HL-60 (cell line): ENCODE measurements at regions not wholly inside any gene's neighbourhood (a gene's known extent, or its start where the extent isn't known, plus 50 kb on each side); places are given as distances from the start of the nearest gene placed in this dataset.
"Not testable (repeated sequence)": the region's sequence is repeated elsewhere in the genome, so short reads cannot be mapped to it uniquely, and the experiment has no call there.

Experiments used
- DNase-seq, 2 experiments: peaks; one replicate each; pipeline ENCODE4 v3.0.0-alpha.2; 2010 to 2020; ENCODE audit warnings: low read depth in 1 of 2, low spot score in 1 of 2
- H3K27ac ChIP-seq: fragments of 250-450 bp; sonication (Bioruptor Pico); replicated peaks from 2 replicates; pipeline ENCODE4 v1.5.1; 2020; ENCODE audit warnings: mild to moderate bottlenecking, moderate library complexity
- H3K27me3 ChIP-seq: fragments of 250-450 bp; sonication (Bioruptor Pico); 2 replicates; pipeline ENCODE4 v1.5.1; 2021; ENCODE audit warnings: mild to moderate bottlenecking, moderate library complexity; ENCODE audit not compliant: insufficient read depth, poor library complexity, severe bottlenecking
- H3K4me3 ChIP-seq: replicated peaks from 2 replicates; pipeline ENCODE4 v1.5.1; 2011; ENCODE audit warnings: mild to moderate bottlenecking, control low read depth, low read length; ENCODE audit not compliant: insufficient read depth
- CTCF ChIP-seq: IDR thresholded peaks from one replicate; pipeline ENCODE4 v1.5.1; 2011; ENCODE audit warnings: low read length, control low read depth, inconsistent platforms; ENCODE audit not compliant: insufficient read depth
- GABPA ChIP-seq: IDR thresholded peaks from 2 replicates; pipeline ENCODE4 v1.6.1; 2012; ENCODE audit warnings: low read depth
- POLR2AphosphoS5 ChIP-seq: IDR thresholded peaks from 2 replicates; pipeline ENCODE4 v1.6.1; 2012; ENCODE audit warnings: low read depth
- SPI1 ChIP-seq: IDR thresholded peaks from 2 replicates; pipeline ENCODE4 v1.6.1; 2012; ENCODE audit warnings: low read depth, mild to moderate bottlenecking, borderline replicate concordance
- TF ChIP-seq, protein P1 (sequence below): IDR thresholded peaks from 2 replicates; pipeline ENCODE4 v1.6.1; 2012; ENCODE audit warnings: low read depth; ENCODE audit not compliant: insufficient replicate concordance

GRCh38 chr5:39533749-39534148 is 109.0 kb upstream of the DAB2 start:
- no peak for TF ChIP-seq POLR2AphosphoS5
- TF ChIP-seq GABPA = no peak
- TF ChIP-seq SPI1 = no peak
- TF ChIP-seq, protein P1, sequence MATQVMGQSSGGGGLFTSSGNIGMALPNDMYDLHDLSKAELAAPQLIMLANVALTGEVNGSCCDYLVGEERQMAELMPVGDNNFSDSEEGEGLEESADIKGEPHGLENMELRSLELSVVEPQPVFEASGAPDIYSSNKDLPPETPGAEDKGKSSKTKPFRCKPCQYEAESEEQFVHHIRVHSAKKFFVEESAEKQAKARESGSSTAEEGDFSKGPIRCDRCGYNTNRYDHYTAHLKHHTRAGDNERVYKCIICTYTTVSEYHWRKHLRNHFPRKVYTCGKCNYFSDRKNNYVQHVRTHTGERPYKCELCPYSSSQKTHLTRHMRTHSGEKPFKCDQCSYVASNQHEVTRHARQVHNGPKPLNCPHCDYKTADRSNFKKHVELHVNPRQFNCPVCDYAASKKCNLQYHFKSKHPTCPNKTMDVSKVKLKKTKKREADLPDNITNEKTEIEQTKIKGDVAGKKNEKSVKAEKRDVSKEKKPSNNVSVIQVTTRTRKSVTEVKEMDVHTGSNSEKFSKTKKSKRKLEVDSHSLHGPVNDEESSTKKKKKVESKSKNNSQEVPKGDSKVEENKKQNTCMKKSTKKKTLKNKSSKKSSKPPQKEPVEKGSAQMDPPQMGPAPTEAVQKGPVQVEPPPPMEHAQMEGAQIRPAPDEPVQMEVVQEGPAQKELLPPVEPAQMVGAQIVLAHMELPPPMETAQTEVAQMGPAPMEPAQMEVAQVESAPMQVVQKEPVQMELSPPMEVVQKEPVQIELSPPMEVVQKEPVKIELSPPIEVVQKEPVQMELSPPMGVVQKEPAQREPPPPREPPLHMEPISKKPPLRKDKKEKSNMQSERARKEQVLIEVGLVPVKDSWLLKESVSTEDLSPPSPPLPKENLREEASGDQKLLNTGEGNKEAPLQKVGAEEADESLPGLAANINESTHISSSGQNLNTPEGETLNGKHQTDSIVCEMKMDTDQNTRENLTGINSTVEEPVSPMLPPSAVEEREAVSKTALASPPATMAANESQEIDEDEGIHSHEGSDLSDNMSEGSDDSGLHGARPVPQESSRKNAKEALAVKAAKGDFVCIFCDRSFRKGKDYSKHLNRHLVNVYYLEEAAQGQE = no peak
- no peak for TF ChIP-seq CTCF
- H3K4me3 ChIP-seq = no peak overlapping the region
- no peak overlapping the region for H3K27ac ChIP-seq
- H3K27me3 ChIP-seq = peaks cover 4% of the 10 kb centered on the region
- DNase-seq = no peak

DNA sequence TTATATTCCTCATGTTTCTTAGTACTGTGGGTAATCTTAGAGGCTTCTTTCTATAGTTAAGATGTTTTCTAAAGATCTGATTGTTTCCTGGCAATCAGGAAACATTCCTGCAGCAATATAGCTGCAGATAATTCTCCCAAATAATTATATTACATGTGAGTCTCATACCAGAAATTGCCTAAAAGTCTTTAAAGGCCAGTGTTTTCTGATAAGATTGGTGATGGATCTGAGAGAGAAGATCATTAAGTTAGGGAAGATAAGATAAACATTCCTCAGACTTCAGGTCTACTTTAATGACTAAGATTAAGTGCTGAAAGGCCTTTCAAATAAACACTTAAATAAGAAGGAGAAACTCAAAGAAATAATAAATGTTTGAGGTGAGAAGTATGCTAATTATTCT is 107.7 kb upstream of the DAB2 start:
- DNase-seq = no peak
- H3K27me3 ChIP-seq = peaks cover 4% of the 10 kb centered on the region
- no peak overlapping the region for H3K4me3 ChIP-seq
- H3K27ac ChIP-seq = no peak overlapping the region
- no peak for TF ChIP-seq GABPA
- no peak for TF ChIP-seq POLR2AphosphoS5
- no peak for TF ChIP-seq SPI1

DNA sequence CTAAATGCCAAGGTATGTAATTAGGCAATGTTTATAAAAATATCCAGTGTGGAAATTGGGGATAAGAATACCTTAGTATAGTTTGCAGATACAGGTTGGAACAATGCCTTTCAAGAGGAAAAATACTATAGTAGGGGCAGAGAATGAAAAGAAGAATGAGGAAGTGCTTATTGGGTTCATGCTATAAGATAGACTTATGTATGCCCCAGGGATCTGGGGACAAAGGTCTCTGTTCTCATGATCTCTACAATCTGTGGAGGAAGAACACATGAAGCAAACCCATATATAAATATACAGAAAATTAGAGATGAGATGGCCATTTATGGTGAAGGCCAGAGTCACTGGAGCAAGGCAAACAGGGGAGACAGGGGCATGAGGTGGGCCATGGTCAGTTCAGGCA is 106.5 kb upstream of the DAB2 start:
- H3K27me3 ChIP-seq = no peaks in the 10 kb centered on the region
- peak; percentile 82 for TF ChIP-seq SPI1
- TF ChIP-seq POLR2AphosphoS5 = no peak
- H3K27ac ChIP-seq = no peak overlapping the region
- no peak for DNase-seq
- no peak overlapping the region for H3K4me3 ChIP-seq

GRCh38 chr5:39526914-39527477 is 102.2 kb upstream of the DAB2 start:
- no peak overlapping the region for H3K4me3 ChIP-seq
- DNase-seq = peak; percentile 18 to 49

DNA sequence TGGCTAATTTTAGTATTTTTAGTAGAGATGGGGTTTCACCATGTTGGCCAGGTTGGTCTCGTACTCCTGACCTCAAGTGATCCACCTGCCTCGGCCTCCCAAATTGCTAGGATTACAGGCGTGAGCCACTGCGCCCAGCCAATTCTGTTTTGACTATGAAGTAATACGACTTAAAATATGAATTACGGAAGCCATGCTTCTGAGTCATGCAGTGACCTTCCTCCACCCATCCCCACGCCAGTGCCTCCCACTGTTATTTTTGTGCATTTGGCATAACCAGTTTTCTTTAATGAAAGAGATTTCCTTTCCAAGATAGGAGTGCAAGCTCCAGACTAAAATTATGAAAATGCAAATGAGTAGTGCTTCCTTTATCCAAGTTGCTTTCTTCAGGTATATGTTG is 101.0 kb upstream of the DAB2 start:
- not testable (repeated sequence) for H3K27ac ChIP-seq, H3K27me3 ChIP-seq, H3K4me3 ChIP-seq, DNase-seq

More at GRCh38 chr5:39526914-39527477, 102.2 kb upstream of the DAB2 start:
- TF ChIP-seq POLR2AphosphoS5 (no peak), CTCF (no peak), SPI1 (no peak; the same call in 1 of the 2 replicates), GABPA (no peak)
- TF ChIP-seq, protein P1 = no peak
- H3K27ac ChIP-seq = no peak overlapping the region; the same call in 1 of the 2 replicates
- H3K27me3 ChIP-seq = no peaks in the 10 kb centered on the region
